SK-N-MC (cell line): ENCODE measurements at regions not wholly inside any gene's neighbourhood (a gene's known extent, or its start where the extent isn't known, plus 50 kb on each side); places are given as distances from the start of the nearest gene placed in this dataset.

Experiments used
- EZH2 ChIP-seq: fragments of 200-600 bp; sonication (generic); IDR thresholded peaks from one replicate; pipeline ENCODE4 v1.6.1; 2017; ENCODE audit warnings: antibody characterized with exemption
- POLR2AphosphoS5 ChIP-seq: IDR thresholded peaks from 2 replicates; pipeline ENCODE4 v1.6.1; 2012; ENCODE audit warnings: mild to moderate bottlenecking, low read depth, low read length, borderline replicate concordance

DNA sequence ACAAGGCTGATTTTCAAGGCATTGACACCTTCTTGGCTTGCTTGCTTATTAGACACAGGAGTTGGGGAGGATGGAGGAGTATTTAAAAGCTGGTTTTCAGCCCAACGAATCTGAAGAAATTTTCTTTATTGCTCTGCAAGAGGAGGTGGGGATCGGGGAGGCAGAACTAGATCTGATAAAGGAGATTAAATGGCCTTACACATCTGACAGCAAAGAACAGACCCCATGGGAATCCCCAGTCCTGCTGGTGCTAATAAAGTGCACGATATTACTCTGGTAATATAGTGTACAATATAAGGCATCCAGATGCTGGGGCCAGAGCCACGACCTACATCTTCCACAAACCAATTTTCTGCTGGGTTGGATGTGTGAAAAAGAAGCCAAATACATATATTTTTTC, 323.0 kb downstream of the OMA1 start:
- TF ChIP-seq EZH2 (no peak), POLR2AphosphoS5 (no peak)
